G401 (cell line): ENCODE measurements at regions not wholly inside any gene's neighbourhood (a gene's known extent, or its start where the extent isn't known, plus 50 kb on each side); places are given as distances from the start of the nearest gene placed in this dataset.

ENCODE experiments used
- DNase-seq: peaks from one replicate; pipeline ENCODE4 v3.0.0-alpha.2; 2015; ENCODE audit warnings: low spot score
- in situ Hi-C: cut with HindIII; loops from 2 replicates; pipeline ENCODE4 v1.10.0; 2016; ENCODE audit warnings: low sequenced_read_pairs, mixed read lengths

DNA sequence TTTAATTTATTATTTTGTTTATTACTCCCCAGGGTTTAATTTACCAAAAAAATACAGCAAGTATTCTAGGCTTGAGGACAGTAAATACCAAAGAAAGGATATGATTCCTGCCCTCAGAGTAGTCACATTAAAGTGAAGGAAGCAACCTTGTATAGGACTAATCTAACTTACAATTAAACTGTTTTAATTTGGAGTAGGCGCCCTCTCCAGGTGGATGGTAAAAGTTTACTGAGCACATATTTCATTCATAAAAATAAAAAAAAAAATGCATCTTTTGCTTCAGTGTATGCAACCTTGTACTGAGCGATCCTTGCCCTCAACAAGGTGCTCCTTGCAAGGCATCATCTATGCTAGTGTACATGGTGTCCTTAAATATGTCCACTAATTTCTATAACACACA lies 72.0 kb upstream of the MAGEB16 start:
- DNase-seq: no peak
- in situ Hi-C loops: no loop called here

DNA sequence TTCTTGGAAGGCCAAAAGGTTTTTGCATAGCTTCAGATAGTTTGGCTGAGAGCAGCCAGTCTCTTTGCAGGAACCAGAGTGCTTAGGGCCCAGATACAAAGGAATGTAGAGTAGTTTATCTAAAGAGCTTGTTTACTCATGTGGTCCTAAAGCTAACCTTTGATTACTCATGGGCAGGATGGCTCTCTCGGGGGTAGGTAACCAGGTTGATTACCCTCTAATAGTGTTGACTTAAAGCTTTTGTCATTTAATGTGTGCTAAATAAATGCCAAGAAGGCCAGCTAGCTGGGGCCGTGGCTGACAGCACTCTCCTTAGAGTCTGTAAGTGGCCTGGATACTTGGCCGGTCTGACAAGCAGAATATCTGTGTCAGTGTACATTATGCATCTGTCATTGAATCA lies 69.7 kb upstream of the MAGEB16 start:
- in situ Hi-C loops: no loop called here
- no peak for DNase-seq

DNA sequence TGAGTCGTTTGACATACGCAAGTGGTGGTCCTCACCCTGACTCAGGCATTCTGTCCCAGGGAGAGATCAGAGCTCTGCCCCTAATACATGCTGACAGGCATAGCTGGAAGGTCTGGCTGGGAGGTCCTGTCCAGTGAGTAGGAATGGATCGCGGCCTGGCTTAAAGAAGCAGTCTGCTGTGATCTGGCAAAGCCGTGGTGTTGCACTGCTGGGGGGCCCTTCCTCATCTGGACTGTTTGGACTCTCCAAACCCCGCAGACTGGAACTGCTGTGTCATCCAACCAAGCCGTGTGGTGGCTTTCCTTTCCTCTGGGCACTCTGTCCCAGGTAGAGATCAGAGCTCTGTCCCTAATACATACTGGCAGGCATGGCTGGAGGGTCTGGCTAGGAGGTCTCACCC lies 64.3 kb upstream of the MAGEB16 start:
- in situ Hi-C loops: no loop called here
- no peak for DNase-seq

DNA sequence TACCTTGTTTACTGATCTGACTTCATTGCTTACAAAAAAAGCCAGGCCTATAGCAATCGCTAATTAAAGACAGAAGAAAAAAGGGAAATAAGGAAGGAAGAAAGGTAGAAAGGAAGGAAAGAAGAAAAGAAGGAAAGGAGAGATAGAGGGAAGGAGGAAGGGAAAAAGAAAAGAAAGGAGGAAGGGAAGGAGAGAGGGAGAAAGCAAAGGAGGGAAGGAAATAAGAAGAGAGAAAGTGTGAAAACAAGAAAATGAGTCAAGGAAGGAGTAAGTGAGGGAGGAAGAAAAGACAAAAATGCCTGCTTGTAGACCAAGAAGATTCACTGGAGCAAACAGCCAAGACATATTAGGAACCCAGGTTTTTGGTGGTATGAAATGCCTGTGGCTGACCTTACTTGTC lies 57.0 kb upstream of the MAGEB16 start:
- DNase-seq: no peak
- in situ Hi-C loops: no loop called here

DNA sequence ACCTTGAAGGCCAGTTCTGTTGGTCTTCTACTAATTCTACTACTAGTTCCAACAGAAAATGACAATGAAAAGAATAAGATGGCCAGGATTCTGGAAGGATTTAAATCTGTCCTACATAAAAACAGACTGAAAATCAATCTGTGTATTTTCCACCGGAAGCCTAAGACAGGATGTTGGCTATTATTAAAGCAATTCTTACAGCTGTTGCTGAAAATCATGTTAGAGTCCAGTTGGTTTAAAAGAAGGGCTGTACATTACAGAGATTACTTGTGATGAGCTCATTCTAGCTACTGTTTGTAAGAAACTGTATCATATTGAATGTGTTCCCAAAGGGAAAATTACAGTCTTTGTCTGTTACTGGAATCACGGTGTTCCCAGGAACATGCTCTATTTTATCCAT lies 54.8 kb upstream of the MAGEB16 start:
- in situ Hi-C loops: no loop called here
- no peak for DNase-seq
